K562 (cell line): ENCODE measurements at regions not wholly inside any gene's neighbourhood (a gene's known extent, or its start where the extent isn't known, plus 50 kb on each side); places are given as distances from the start of the nearest gene placed in this dataset.
A peak's percentile ranks its signal among the peaks of the same experiment; 100 is the strongest.

Source experiments
- CREB5 ChIP-seq: fragments of 250-450 bp; sonication (Bioruptor Pico); IDR thresholded peaks from 2 replicates; pipeline ENCODE4 v1.5.0; 2020; ENCODE audit warnings: mild to moderate bottlenecking
- E2F6 ChIP-seq, 2 experiments: IDR thresholded peaks; 2 replicates each; pipeline ENCODE4 v1.6.1; 2011; ENCODE audit warnings: borderline replicate concordance in 1 of 2, control low read depth in 1 of 2, low read depth in 1 of 2, low read length in 1 of 2, mild to moderate bottlenecking in 1 of 2, mixed read lengths in 1 of 2, moderate library complexity in 1 of 2; ENCODE audit not compliant: insufficient read depth in 1 of 2, insufficient read length in 1 of 2, poor library complexity in 1 of 2, severe bottlenecking in 1 of 2; ENCODE audit errors: extremely low read depth in 1 of 2
- NONO ChIP-seq, 2 experiments: fragments of 200-400 bp in 1 of 2; fragments of 450-650 bp in 1 of 2; formaldehyde crosslinking in 1 of 2; IDR thresholded peaks; 2 replicates each; pipeline ENCODE4 v1.6.1; 2017; ENCODE audit warnings: low read depth in 2 of 2, mild to moderate bottlenecking in 2 of 2, moderate library complexity in 2 of 2, low read length in 1 of 2
- TAF1 ChIP-seq: IDR thresholded peaks from 2 replicates; pipeline ENCODE4 v1.6.1; 2011; ENCODE audit warnings: mild to moderate bottlenecking, low read length, moderate library complexity; ENCODE audit not compliant: insufficient read depth, control insufficient read depth, severe bottlenecking; ENCODE audit errors: extremely low read depth
- UBTF ChIP-seq, 2 experiments: IDR thresholded peaks; 2 replicates each; pipeline ENCODE4 v1.6.1; 2012; ENCODE audit warnings: improper control_type of control experiment in 2 of 2, low read depth in 2 of 2, low read length in 2 of 2, borderline replicate concordance in 1 of 2
- VEZF1 ChIP-seq: fragments of 200-800 bp; sonication (Bioruptor generic); IDR thresholded peaks from 2 replicates; pipeline ENCODE4 v1.6.1; 2017; ENCODE audit warnings: missing genetic modification characterization, missing compliant biosample characterization
- XRCC5 ChIP-seq: fragments of 200-400 bp; formaldehyde crosslinking; IDR thresholded peaks from 2 replicates; pipeline ENCODE4 v1.6.1; 2017; ENCODE audit warnings: low read depth, mild to moderate bottlenecking, low read length
- YY1 ChIP-seq, 3 experiments: IDR thresholded peaks; 2 replicates each; pipeline ENCODE4 v1.6.1; 2011; ENCODE audit warnings: low read length in 2 of 3, mild to moderate bottlenecking in 2 of 3, moderate library complexity in 2 of 3, borderline replicate concordance in 1 of 3, control low read depth in 1 of 3, low read depth in 1 of 3; ENCODE audit not compliant: insufficient read depth in 3 of 3, insufficient replicate concordance in 2 of 3, control insufficient read depth in 1 of 3, insufficient read length in 1 of 3; ENCODE audit errors: extremely low read depth in 1 of 3
- ZNF407 ChIP-seq: fragments of 450-650 bp; IDR thresholded peaks from 2 replicates; pipeline ENCODE4 v1.6.1; 2016; ENCODE audit warnings: low read depth

GRCh38 chr15:34514251-34514670 lies 69.2 kb downstream of the GOLGA8B start (continued):
- TF ChIP-seq ZNF407 (peak; percentile 86), XRCC5 (0 out of 2 replicates have a peak, but pooled peaks have one; percentile 13), NONO (IDR thresholded peaks at IDR 0.05; ENCODE audit: low read depth in 2 of 2, low read length in 1 of 2) (0 out of 4 replicates have a peak, but pooled peaks of 1 of the 2 experiments have one; percentile 16), YY1 (IDR thresholded peaks at IDR 0.05; ENCODE audit: borderline replicate concordance in 1 of 3, control insufficient read depth in 1 of 3, extremely low read depth in 1 of 3, insufficient read depth in 3 of 3, insufficient read length in 1 of 3, insufficient replicate concordance in 2 of 3, low read depth in 1 of 3, low read length in 2 of 3) (peak in 1 of 3 experiments; percentile 5), UBTF (IDR thresholded peaks at IDR 0.05; ENCODE audit: borderline replicate concordance in 1 of 2, low read depth in 2 of 2, low read length in 2 of 2) (peak; percentile 64 to 87; a peak in 1 of 4 replicates), CREB5 (CRISPR knock-in tag) (no peak), VEZF1 (CRISPR knock-in tag) (peak; percentile 21; the same call in 1 of the 2 replicates), E2F6 (IDR thresholded peaks at IDR 0.05; ENCODE audit: borderline replicate concordance in 1 of 2, extremely low read depth in 1 of 2, insufficient read depth in 1 of 2, insufficient read length in 1 of 2, low read depth in 1 of 2, low read length in 1 of 2, poor library complexity in 1 of 2, severe bottlenecking in 1 of 2) (peak in 1 of 2 experiments; percentile 44), TAF1 (peak; percentile 26)
